GOT3 (cell line): ENCODE measurements at regions not wholly inside any gene's neighbourhood (a gene's known extent, or its start where the extent isn't known, plus 50 kb on each side); places are given as distances from the start of the nearest gene placed in this dataset.
A peak's percentile ranks its signal among the peaks of the same experiment; 100 is the strongest.

Experiments
- DNase-seq: peaks from one replicate; lab custom pipeline; 2025; ENCODE audit warnings: mixed read lengths; lab: John Stamatoyannopoulos, UW

- DNase-seq, result no peak
These were observed 120.3 kb upstream of the IPO9 start for GRCh38 chr1:201708691-201709090.

- DNase-seq, result peak; percentile 85
These were observed 119.2 kb upstream of the IPO9 start for GRCh38 chr1:201709564-201710295.

- DNase-seq, result no peak
These were observed 118.0 kb upstream of the IPO9 start for GRCh38 chr1:201710632-201711597.

- DNase-seq, result no peak
These were observed 117.1 kb upstream of the IPO9 start for GRCh38 chr1:201711811-201712210.

- no peak for DNase-seq
These were observed 116.4 kb upstream of the IPO9 start for GRCh38 chr1:201712387-201713085.

GRCh38 chr1:201713086-201713810, 115.7 kb upstream of the IPO9 start:
- DNase-seq, result peak; percentile 100

GRCh38 chr1:201714542-201715329, 114.2 kb upstream of the IPO9 start:
- peak; percentile 100 for DNase-seq

GRCh38 chr1:201715351-201715750, 113.6 kb upstream of the IPO9 start:
- DNase-seq, result no peak

GRCh38 chr1:201715801-201716741, 112.9 kb upstream of the IPO9 start:
- DNase-seq, result no peak

- DNase-seq, result no peak
These were observed 112.2 kb upstream of the IPO9 start for GRCh38 chr1:201716742-201717135.

GRCh38 chr1:201717286-201717685, 111.7 kb upstream of the IPO9 start:
- no peak for DNase-seq

GRCh38 chr1:201718346-201719202, 110.4 kb upstream of the IPO9 start:
- DNase-seq, result no peak

- no peak for DNase-seq
These were observed 109.0 kb upstream of the IPO9 start for GRCh38 chr1:201719812-201720521.

- no peak for DNase-seq
These were observed 108.5 kb upstream of the IPO9 start for GRCh38 chr1:201720522-201720844.

- no peak for DNase-seq
These were observed 107.6 kb upstream of the IPO9 start for GRCh38 chr1:201721082-201722049.

- DNase-seq, result no peak
These were observed 104.8 kb upstream of the IPO9 start for GRCh38 chr1:201724039-201724765.

- no peak for DNase-seq
These were observed 104.2 kb upstream of the IPO9 start for GRCh38 chr1:201724766-201725118.
